HG02943 (cell line): ENCODE measurements at regions not wholly inside any gene's neighbourhood (a gene's known extent, or its start where the extent isn't known, plus 50 kb on each side); places are given as distances from the start of the nearest gene placed in this dataset.

Experiments used
- ATAC-seq: cut with Tn5 transposase; IDR thresholded peaks from one replicate; pipeline ENCODE4 v1.9.1; 2021; ENCODE audit warnings: mild to moderate bottlenecking, low read depth, moderate library complexity; ENCODE audit not compliant: unreplicated experiment

GRCh38 chr20:9923648-9924047 lies 84.8 kb upstream of the PAK5 start:
- ATAC-seq: no peak

- ATAC-seq: no peak
These were observed 82.0 kb upstream of the PAK5 start for GRCh38 chr20:9920866-9921265.

- ATAC-seq: peak; percentile 81
These were observed 80.6 kb upstream of the PAK5 start for GRCh38 chr20:9919271-9920014.

GRCh38 chr20:9918348-9918747 lies 79.5 kb upstream of the PAK5 start:
- no peak for ATAC-seq

GRCh38 chr20:9916761-9917160 lies 77.9 kb upstream of the PAK5 start:
- no peak for ATAC-seq

- peak; percentile 64 for ATAC-seq
These were observed 74.1 kb upstream of the PAK5 start for GRCh38 chr20:9912858-9913434.

GRCh38 chr20:9912290-9912689 lies 73.4 kb upstream of the PAK5 start:
- no peak for ATAC-seq

GRCh38 chr20:9911519-9911918 lies 72.6 kb upstream of the PAK5 start:
- ATAC-seq: no peak

GRCh38 chr20:9909167-9909566 lies 70.3 kb upstream of the PAK5 start:
- ATAC-seq: no peak

- no peak for ATAC-seq
These were observed 64.3 kb upstream of the PAK5 start for GRCh38 chr20:9903048-9903655.

- ATAC-seq: no peak
These were observed 50.5 kb upstream of the PAK5 start for GRCh38 chr20:9889270-9889981.
